ENCODE measurements at regions not wholly inside any gene's neighbourhood (a gene's known extent, or its start where the extent isn't known, plus 50 kb on each side); places are given as distances from the start of the nearest gene placed in this dataset.

DNA sequence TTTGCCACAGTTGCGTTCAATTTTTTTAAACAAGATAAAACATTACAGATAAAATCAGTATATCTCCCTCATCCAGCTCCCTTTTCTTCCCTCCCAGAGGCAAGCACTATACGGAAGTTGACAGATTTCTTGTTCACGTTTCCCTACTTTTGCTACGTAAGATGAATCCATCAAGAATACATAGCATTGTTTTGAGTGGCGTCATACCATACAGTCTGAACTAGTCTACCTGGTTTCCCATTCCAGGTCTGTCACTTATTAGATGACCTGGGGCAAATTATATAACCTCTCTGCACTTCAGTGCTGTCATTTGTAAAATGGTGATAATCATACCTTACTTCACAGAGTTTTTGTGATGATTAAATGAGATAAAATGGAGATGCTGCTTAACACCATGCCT lies 184.3 kb upstream of the SOX4 start:
- TF ChIP-seq, protein P1, sequence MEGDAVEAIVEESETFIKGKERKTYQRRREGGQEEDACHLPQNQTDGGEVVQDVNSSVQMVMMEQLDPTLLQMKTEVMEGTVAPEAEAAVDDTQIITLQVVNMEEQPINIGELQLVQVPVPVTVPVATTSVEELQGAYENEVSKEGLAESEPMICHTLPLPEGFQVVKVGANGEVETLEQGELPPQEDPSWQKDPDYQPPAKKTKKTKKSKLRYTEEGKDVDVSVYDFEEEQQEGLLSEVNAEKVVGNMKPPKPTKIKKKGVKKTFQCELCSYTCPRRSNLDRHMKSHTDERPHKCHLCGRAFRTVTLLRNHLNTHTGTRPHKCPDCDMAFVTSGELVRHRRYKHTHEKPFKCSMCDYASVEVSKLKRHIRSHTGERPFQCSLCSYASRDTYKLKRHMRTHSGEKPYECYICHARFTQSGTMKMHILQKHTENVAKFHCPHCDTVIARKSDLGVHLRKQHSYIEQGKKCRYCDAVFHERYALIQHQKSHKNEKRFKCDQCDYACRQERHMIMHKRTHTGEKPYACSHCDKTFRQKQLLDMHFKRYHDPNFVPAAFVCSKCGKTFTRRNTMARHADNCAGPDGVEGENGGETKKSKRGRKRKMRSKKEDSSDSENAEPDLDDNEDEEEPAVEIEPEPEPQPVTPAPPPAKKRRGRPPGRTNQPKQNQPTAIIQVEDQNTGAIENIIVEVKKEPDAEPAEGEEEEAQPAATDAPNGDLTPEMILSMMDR (IDR thresholded peaks at IDR 0.05; ENCODE audit: low read depth, low read length), result no peak
- no peak for TF ChIP-seq MYC (IDR thresholded peaks at IDR 0.05; ENCODE audit: low read depth, low read length)
- TF ChIP-seq POLR2A (IDR thresholded peaks at IDR 0.05; ENCODE audit: extremely low read depth, insufficient read length), result no peak
- TF ChIP-seq, protein P2, sequence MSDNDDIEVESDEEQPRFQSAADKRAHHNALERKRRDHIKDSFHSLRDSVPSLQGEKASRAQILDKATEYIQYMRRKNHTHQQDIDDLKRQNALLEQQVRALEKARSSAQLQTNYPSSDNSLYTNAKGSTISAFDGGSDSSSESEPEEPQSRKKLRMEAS (IDR thresholded peaks at IDR 0.05; ENCODE audit: low read depth, low read length), result no peak
- no peak overlapping the region for H3K4me3 ChIP-seq (ENCODE audit: low read depth, low read length)
- DNase-seq (ENCODE audit: low read depth), result no peak

DNA sequence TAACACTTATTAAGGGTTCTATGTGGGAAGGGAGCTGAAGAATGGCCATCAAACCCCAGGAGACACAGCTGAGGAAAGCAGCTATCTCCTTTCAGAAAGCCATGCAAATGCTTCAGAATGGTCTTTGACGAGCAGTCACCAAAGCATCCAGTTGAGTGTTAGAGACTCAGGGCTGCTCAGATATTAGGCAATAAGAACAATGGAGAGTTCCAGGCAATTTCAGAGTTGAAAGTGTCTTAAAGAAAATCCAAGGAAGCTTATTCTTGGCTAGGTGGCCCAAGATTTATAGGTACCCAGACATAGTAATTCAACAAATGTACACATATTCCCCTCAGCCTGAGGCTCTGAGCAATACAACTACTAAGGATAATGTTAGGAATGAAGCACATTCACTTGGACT lies 180.1 kb upstream of the SOX4 start:
- H3K4me3 ChIP-seq (ENCODE audit: low read depth, low read length), result no peak overlapping the region
- TF ChIP-seq, protein P1 (IDR thresholded peaks at IDR 0.05; ENCODE audit: low read depth, low read length), result no peak
- no peak for TF ChIP-seq MYC (IDR thresholded peaks at IDR 0.05; ENCODE audit: low read depth, low read length)
- TF ChIP-seq, protein P2 (IDR thresholded peaks at IDR 0.05; ENCODE audit: low read depth, low read length), result no peak
- TF ChIP-seq POLR2A (IDR thresholded peaks at IDR 0.05; ENCODE audit: extremely low read depth, insufficient read length), result no peak
- no peak for DNase-seq (ENCODE audit: low read depth)

DNA sequence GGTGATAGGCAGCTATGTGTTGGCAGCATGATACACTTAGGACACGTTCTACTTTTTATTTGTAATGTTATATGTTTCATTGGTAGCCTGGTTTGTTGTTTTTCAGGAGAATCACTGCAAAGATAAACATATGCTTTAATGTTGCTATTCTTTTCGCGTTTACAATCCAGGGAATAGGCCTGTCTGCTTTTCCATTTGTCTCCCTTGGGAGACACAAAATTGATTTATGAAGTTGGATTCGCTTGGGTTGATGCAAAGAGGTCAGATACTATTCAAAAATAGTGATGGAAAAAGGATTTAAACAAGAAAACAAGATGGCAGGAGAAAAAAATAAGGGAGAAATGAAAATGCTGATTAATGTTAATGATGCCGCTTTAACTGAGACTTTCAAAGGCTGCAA lies 179.5 kb upstream of the SOX4 start:
- TF ChIP-seq POLR2A (IDR thresholded peaks at IDR 0.05; ENCODE audit: extremely low read depth, insufficient read length), result no peak
- TF ChIP-seq, protein P2 (IDR thresholded peaks at IDR 0.05; ENCODE audit: low read depth, low read length), result no peak
- TF ChIP-seq MYC (IDR thresholded peaks at IDR 0.05; ENCODE audit: low read depth, low read length), result no peak
- TF ChIP-seq, protein P1 (IDR thresholded peaks at IDR 0.05; ENCODE audit: low read depth, low read length), result no peak
- H3K4me3 ChIP-seq (ENCODE audit: low read depth, low read length), result no peak overlapping the region
- DNase-seq (ENCODE audit: low read depth), result no peak

DNA sequence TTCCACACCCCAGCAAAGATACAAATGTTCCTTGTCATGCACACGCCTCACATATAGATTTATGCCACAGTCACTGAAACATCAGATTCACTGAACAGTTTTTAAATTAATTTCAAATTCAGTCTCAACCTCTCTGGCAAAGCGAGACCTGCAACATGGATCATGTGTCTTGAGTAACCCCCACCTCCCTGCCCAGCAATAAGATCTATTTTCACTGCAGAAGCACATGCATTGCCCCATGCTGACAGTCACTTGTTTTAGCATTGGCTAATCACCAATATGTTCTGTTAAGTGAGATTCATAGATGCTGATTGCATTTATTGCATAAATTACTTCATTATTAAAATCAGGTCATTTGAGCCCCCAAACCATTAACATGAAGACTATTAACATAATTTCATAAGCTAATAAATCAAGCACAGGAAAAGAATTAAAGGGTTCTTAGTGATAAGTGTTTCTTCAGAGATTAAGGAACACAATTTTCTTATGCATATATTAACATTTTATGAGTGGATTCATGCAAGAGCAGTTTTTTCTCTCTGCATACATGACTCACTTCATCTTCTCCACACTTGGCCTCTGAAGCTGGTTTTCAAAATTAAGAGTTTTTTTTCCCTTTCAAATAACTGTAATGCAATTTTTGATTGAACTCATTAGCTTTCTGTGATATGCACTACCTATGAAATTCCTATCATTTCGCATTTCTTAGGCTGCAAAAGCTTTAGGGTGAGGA lies 173.2 kb upstream of the SOX4 start:
- no peak for DNase-seq (ENCODE audit: low read depth)
- no peak overlapping the region for H3K4me3 ChIP-seq (ENCODE audit: low read depth, low read length)
- TF ChIP-seq, protein P2 (IDR thresholded peaks at IDR 0.05; ENCODE audit: low read depth, low read length), result no peak
- no peak for TF ChIP-seq POLR2A (IDR thresholded peaks at IDR 0.05; ENCODE audit: extremely low read depth, insufficient read length)

DNA sequence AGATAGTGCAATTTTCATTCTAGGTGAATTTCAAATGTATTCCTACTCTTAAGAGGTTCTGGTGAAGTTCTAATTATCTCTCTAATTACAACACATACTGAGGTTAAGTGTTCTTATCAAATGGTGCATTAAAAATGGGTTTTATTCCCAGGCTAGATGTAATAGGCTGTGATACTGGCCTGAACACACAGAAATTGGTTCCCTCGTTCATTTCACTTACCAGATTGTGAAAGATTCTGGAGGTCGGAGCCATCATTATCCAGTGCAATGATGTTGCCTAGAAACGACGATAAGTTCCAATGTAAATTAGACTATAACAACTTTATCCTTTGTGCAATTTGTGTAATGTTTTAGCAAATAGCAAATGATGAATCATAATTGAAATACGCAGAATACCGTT lies 172.6 kb upstream of the SOX4 start:
- TF ChIP-seq MYC (IDR thresholded peaks at IDR 0.05; ENCODE audit: low read depth, low read length) (no peak), POLR2A (IDR thresholded peaks at IDR 0.05; ENCODE audit: extremely low read depth, insufficient read length) (no peak)
- TF ChIP-seq, protein P2 (IDR thresholded peaks at IDR 0.05; ENCODE audit: low read depth, low read length), result no peak
- TF ChIP-seq, protein P1 (IDR thresholded peaks at IDR 0.05; ENCODE audit: low read depth, low read length), result no peak
- no peak for DNase-seq (ENCODE audit: low read depth)
- H3K4me3 ChIP-seq (ENCODE audit: low read depth, low read length), result no peak overlapping the region

DNA sequence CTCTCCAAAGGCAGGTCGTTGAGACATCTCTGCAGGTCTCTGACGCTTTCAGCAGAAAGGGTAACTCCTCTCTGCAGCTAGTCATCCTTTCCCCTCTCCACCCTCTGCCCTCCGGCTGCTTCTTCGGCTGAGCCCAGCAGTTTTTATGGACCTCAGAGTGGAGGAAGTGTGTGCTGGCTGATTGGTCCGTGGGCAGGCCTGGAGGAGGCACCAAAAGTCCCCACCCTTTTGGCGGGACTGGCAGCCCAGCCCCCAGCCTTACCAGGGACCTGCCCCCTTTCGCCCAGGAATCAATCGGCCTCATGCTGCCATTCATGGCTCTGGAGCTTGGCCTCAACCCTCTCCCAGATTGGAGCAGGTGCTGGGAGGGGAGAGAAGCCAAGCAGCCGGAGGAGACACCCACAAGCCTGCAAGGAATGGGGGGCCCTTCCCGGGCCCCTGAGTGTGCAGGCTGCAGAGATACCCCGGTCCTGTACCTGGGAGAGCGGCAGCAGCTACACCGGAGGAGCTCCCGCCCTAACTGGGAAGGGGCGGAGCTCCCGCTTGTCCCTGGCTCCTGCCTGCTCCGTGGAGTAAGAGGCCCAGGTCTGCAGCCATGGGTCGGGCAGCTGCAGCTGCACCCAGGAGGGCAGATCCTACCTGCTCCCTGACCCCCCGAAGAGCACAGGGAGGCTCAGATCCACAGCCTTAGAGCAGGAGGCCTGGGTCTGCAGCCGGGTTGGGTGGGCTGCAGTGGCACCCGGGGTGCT lies 170.3 kb upstream of the SOX4 start:
- H3K4me3 ChIP-seq (ENCODE audit: low read depth, low read length), result no peak overlapping the region
- no peak for DNase-seq (ENCODE audit: low read depth)
- TF ChIP-seq, protein P1 (IDR thresholded peaks at IDR 0.05; ENCODE audit: low read depth, low read length), result no peak
- TF ChIP-seq POLR2A (IDR thresholded peaks at IDR 0.05; ENCODE audit: extremely low read depth, insufficient read length), result no peak
- TF ChIP-seq, protein P2 (IDR thresholded peaks at IDR 0.05; ENCODE audit: low read depth, low read length), result no peak
- TF ChIP-seq MYC (IDR thresholded peaks at IDR 0.05; ENCODE audit: low read depth, low read length), result no peak
